Neural progenitor cell (in vitro differentiated cells): ENCODE measurements at regions not wholly inside any gene's neighbourhood (a gene's known extent, or its start where the extent isn't known, plus 50 kb on each side); places are given as distances from the start of the nearest gene placed in this dataset.

ENCODE experiments used
- EZH2 ChIP-seq: fragments of 200-600 bp; sonication (generic); IDR thresholded peaks from 2 replicates; pipeline ENCODE4 v1.6.1; 2017; ENCODE audit warnings: antibody characterized with exemption, mild to moderate bottlenecking, moderate library complexity
- EZH2phosphoT487 ChIP-seq: fragments of 200-600 bp; sonication (generic); IDR thresholded peaks from 2 replicates; pipeline ENCODE4 v1.6.1; 2017; ENCODE audit warnings: antibody characterized with exemption
- TF ChIP-seq, protein P1 (sequence below): fragments of 200-600 bp; sonication (generic); IDR thresholded peaks from 2 replicates; pipeline ENCODE4 v1.5.1; 2017; ENCODE audit warnings: antibody characterized with exemption, mild to moderate bottlenecking

DNA sequence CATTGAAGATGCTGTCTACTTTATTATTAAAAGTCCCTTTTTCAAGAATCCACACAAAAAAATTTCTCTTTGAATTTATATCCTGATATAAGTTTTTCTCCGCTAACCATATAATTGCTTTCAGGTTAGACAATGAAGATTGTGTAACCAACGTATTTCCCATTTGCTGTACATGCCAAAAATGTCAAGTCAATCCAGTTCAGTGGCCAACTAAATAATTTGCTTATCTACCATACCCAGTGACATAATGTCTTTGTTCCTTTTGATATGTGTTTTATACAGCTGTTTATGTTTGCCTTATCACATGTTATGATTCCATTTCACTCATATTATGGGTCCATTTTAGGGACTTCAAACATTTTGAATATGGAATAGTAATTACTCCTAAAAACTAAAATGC, 349.9 kb downstream of the EFNA5 start:
- TF ChIP-seq, protein P1, sequence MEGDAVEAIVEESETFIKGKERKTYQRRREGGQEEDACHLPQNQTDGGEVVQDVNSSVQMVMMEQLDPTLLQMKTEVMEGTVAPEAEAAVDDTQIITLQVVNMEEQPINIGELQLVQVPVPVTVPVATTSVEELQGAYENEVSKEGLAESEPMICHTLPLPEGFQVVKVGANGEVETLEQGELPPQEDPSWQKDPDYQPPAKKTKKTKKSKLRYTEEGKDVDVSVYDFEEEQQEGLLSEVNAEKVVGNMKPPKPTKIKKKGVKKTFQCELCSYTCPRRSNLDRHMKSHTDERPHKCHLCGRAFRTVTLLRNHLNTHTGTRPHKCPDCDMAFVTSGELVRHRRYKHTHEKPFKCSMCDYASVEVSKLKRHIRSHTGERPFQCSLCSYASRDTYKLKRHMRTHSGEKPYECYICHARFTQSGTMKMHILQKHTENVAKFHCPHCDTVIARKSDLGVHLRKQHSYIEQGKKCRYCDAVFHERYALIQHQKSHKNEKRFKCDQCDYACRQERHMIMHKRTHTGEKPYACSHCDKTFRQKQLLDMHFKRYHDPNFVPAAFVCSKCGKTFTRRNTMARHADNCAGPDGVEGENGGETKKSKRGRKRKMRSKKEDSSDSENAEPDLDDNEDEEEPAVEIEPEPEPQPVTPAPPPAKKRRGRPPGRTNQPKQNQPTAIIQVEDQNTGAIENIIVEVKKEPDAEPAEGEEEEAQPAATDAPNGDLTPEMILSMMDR = no peak
- TF ChIP-seq EZH2 (no peak), EZH2phosphoT487 (no peak)
